Adrenal gland (tissue), 9 donors: ENCODE measurements at regions not wholly inside any gene's neighbourhood (a gene's known extent, or its start where the extent isn't known, plus 50 kb on each side); places are given as distances from the start of the nearest gene placed in this dataset.

Experiments
- DNase-seq, 7 donors: peaks; one replicate each; pipeline ENCODE4 v3.0.0-alpha.2; 2019 to 2020
- H3K27ac ChIP-seq, 5 donors: fragments of 200-600 bp; sonication (generic) in 4 of 5; 1 replicate in 3 of 5; 2 replicates in 2 of 5; pipeline versions ENCODE4 v1.5.1 to v1.8.0; 2016 to 2020; ENCODE audit warnings: mild to moderate bottlenecking in 1 of 5
- H3K27me3 ChIP-seq: fragments of 200-600 bp; 2 replicates; pipeline ENCODE4 v1.8.0; 2021
- H3K36me3 ChIP-seq, 2 donors: fragments of 200-600 bp; replicated peaks in 1 of 2; 1 replicate in 1 of 2; 2 replicates in 1 of 2; pipeline versions ENCODE4 v1.5.1 to v1.8.0; 2018 to 2022
- H3K4me1 ChIP-seq, 2 donors: fragments of 200-600 bp; replicated peaks in 1 of 2; 1 replicate in 1 of 2; 2 replicates in 1 of 2; pipeline versions ENCODE4 v1.5.1 to v1.8.0; 2018 to 2021
- H3K4me3 ChIP-seq, 4 donors: fragments of 200-600 bp; sonication (generic) in 3 of 4; one replicate each; pipeline ENCODE4 v1.5.1; 2016 to 2018
- H3K9me3 ChIP-seq, 3 donors: fragments of 200-600 bp; sonication (generic) in 1 of 3; replicated peaks in 1 of 3; 1 replicate in 2 of 3; 2 replicates in 1 of 3; pipeline versions ENCODE4 v1.5.1 to v1.8.0; 2016 to 2021
- POLR2A ChIP-seq, 2 donors: fragments of 450-650 bp; IDR thresholded peaks; one replicate each; pipeline ENCODE4 v1.6.1; 2017; ENCODE audit warnings: antibody characterized with exemption in 2 of 2, mild to moderate bottlenecking in 2 of 2, moderate library complexity in 1 of 2
- WGBS, 4 donors: extraction: QIAGEN DNeasy Blood & Tissue Kit in 2 of 4; methylation state at CpG; one replicate each; pipeline versions ENCODE4 v1.1.5 to v1.1.7; 2013 to 2017; 5-methylcytosine and 5-hydroxymethylcytosine counted together
- intact Hi-C, 2 donors: fragments of 100-400 bp; cut with DNase I; formaldehyde crosslinking; loops; one replicate each; pipeline versions ENCODE4 v1.14.1 to v1.15.0; 2022 to 2023
- TF ChIP-seq, protein P1 (sequence below), 6 experiments: fragments of 450-650 bp in 4 of 6; fragments of 200-600 bp in 2 of 6; sonication (generic) in 1 of 6; IDR thresholded peaks; 1 replicate in 5 of 6; 2 replicates in 1 of 6; pipeline versions ENCODE4 v1.5.1 to v1.8.0; 2016 to 2021; ENCODE audit warnings: antibody characterized with exemption in 6 of 6, mild to moderate bottlenecking in 2 of 6, moderate library complexity in 1 of 6
- donor health status: healthy with polysubstance abuse.
- donor health status: Bipolar disorder and iron deficiency.
- donor health status: DM: yes; HTN: yes; CAD: no.
- donor health status: DM: no; HTN: no; CAD: no.
- donor health status: DM: no; HTN: no; CAD: no.

DNA sequence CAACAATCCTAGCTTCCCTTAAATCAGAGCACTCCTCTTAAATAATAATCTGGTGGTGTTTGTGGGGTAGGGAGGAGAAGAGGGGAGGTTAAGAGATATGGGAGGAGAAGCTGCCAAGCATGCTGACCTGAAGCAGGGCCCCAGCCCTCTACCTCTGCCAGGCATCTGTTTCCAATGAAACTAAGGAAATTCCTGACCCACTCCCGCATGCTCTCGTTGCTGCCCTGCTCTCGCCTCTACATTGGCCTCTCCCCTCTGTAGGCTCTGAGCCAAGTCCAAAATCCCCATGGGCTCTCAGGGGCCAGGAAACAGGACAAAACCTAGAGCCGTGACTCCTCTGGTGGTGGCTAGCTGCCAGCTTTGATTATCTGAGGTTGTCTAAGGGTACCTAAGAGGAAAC is 559.5 kb upstream of the CDH11 start:
- intact Hi-C loops = no loop called here
- no peak overlapping the region for H3K4me3 ChIP-seq

GRCh38 chr16:65679785-65680184 is 557.9 kb upstream of the CDH11 start:
- no peak for TF ChIP-seq POLR2A (IDR thresholded peaks at IDR 0.05)
- TF ChIP-seq, protein P1, sequence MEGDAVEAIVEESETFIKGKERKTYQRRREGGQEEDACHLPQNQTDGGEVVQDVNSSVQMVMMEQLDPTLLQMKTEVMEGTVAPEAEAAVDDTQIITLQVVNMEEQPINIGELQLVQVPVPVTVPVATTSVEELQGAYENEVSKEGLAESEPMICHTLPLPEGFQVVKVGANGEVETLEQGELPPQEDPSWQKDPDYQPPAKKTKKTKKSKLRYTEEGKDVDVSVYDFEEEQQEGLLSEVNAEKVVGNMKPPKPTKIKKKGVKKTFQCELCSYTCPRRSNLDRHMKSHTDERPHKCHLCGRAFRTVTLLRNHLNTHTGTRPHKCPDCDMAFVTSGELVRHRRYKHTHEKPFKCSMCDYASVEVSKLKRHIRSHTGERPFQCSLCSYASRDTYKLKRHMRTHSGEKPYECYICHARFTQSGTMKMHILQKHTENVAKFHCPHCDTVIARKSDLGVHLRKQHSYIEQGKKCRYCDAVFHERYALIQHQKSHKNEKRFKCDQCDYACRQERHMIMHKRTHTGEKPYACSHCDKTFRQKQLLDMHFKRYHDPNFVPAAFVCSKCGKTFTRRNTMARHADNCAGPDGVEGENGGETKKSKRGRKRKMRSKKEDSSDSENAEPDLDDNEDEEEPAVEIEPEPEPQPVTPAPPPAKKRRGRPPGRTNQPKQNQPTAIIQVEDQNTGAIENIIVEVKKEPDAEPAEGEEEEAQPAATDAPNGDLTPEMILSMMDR (IDR thresholded peaks at IDR 0.05) = no peak
- H3K9me3 ChIP-seq = peaks cover 0 to 3% (median 0%) of the 10 kb centered on the region in 3 donors
- intact Hi-C loops = no loop called here

More for the DNA sequence above, 559.5 kb upstream of the CDH11 start:
- no peaks in the 10 kb centered on the region for H3K36me3 ChIP-seq
- H3K27me3 ChIP-seq = no peaks in the 10 kb centered on the region
- DNase-seq = no peak
- H3K9me3 ChIP-seq = peaks cover 0 to 3% (median 0%) of the 10 kb centered on the region in 3 donors
- no peaks in the 10 kb centered on the region for H3K4me1 ChIP-seq
- TF ChIP-seq, protein P1 (IDR thresholded peaks at IDR 0.05) = no peak
- no peak for TF ChIP-seq POLR2A (IDR thresholded peaks at IDR 0.05)
- 51 to 61% (median 54%) methylated on average over 4 of the region's 4 CpGs for WGBS, 4 donors
- no peak overlapping the region for H3K27ac ChIP-seq

GRCh38 chr16:65675161-65675560 is 553.3 kb upstream of the CDH11 start:
- H3K27me3 ChIP-seq = no peaks in the 10 kb centered on the region
- no peaks in the 10 kb centered on the region for H3K36me3 ChIP-seq
- H3K4me3 ChIP-seq = no peak overlapping the region
- no peaks in the 10 kb centered on the region for H3K4me1 ChIP-seq
- no peak for DNase-seq
- intact Hi-C loops = no loop called here
- TF ChIP-seq, protein P1 (IDR thresholded peaks at IDR 0.05) = no peak
- TF ChIP-seq POLR2A (IDR thresholded peaks at IDR 0.05) = no peak
- WGBS, 4 donors = 27 to 41% (median 37%) methylated on average over 1 of the region's 1 CpG
- H3K27ac ChIP-seq = no peak overlapping the region
- H3K9me3 ChIP-seq = no peaks in the 10 kb centered on the region

More at GRCh38 chr16:65679785-65680184, 557.9 kb upstream of the CDH11 start:
- no peak overlapping the region for H3K27ac ChIP-seq
- DNase-seq = no peak
- WGBS, 4 donors = 84 to 94% (median 90%) methylated on average over 5 of the region's 5 CpGs
- H3K4me1 ChIP-seq = no peaks in the 10 kb centered on the region
- H3K36me3 ChIP-seq = no peaks in the 10 kb centered on the region
- no peak overlapping the region for H3K4me3 ChIP-seq
- H3K27me3 ChIP-seq = no peaks in the 10 kb centered on the region

GRCh38 chr16:65672960-65673359 is 551.1 kb upstream of the CDH11 start:
- intact Hi-C loops = no loop called here
- DNase-seq = peak in 2 of 7 donors; percentile 12 to 29
- H3K27me3 ChIP-seq = no peaks in the 10 kb centered on the region
- H3K9me3 ChIP-seq = no peaks in the 10 kb centered on the region
- WGBS, 4 donors = 36 to 55% (median 43%) methylated on average over 3 of the region's 3 CpGs
- no peak overlapping the region for H3K27ac ChIP-seq
- no peaks in the 10 kb centered on the region for H3K4me1 ChIP-seq
- H3K36me3 ChIP-seq = no peaks in the 10 kb centered on the region
- H3K4me3 ChIP-seq = no peak overlapping the region
- TF ChIP-seq, protein P1 (IDR thresholded peaks at IDR 0.05) = no peak
- no peak for TF ChIP-seq POLR2A (IDR thresholded peaks at IDR 0.05)
